Activated CD4-positive, alpha-beta memory T cell treated with anti-CD3 and anti-CD28 coated beads for 36 hours (primary cell): ENCODE measurements at regions not wholly inside any gene's neighbourhood (a gene's known extent, or its start where the extent isn't known, plus 50 kb on each side); places are given as distances from the start of the nearest gene placed in this dataset.
"Not testable (repeated sequence)": the region's sequence is repeated elsewhere in the genome, so short reads cannot be mapped to it uniquely, and the experiment has no call there.

ENCODE experiments used
- CTCF ChIA-PET: fragments of 350-600 bp; sonication (Branson Sonifier 250); formaldehyde crosslinking; loops from one replicate; lab custom pipeline; 2021; ENCODE audit warnings: antibody characterized with exemption, inconsistent platforms; lab: Charles Lee
- POLR2A ChIA-PET: fragments of 350-600 bp; sonication (Branson Sonifier 250); formaldehyde crosslinking; loops from one replicate; lab custom pipeline; 2021; ENCODE audit warnings: antibody characterized with exemption; lab: Charles Lee
- DNase-seq: peaks from one replicate; pipeline ENCODE4 v3.0.0-alpha.2; 2020
- H3K27ac Mint-ChIP-seq: one replicate; pipeline ENCODE4 v1.8.0; 2021; ENCODE audit warnings: mixed read lengths
- H3K27me3 Mint-ChIP-seq: one replicate; pipeline ENCODE4 v1.8.0; 2021; ENCODE audit warnings: mixed read lengths
- H3K36me3 Mint-ChIP-seq: one replicate; pipeline ENCODE4 v1.8.0; 2021; ENCODE audit warnings: mixed read lengths
- H3K4me1 Mint-ChIP-seq: one replicate; pipeline ENCODE4 v1.8.0; 2021; ENCODE audit warnings: low read depth, mixed read lengths
- H3K4me3 Mint-ChIP-seq: one replicate; pipeline ENCODE4 v1.8.0; 2021; ENCODE audit warnings: mild to moderate bottlenecking, mixed read lengths
- H3K9me3 Mint-ChIP-seq: one replicate; pipeline ENCODE4 v1.8.0; 2021; ENCODE audit warnings: mixed read lengths
- intact Hi-C: fragments of 100-400 bp; cut with micrococcal nuclease; formaldehyde crosslinking; loops from one replicate; pipeline ENCODE4 v1.15.1; 2023

GRCh38 chr7:91383905-91384274 lies 119.7 kb downstream of the FZD1 start:
- Mint-ChIP-seq H3K27me3 (no peaks in the 10 kb centered on the region), H3K36me3 (no peaks in the 10 kb centered on the region), H3K9me3 (no peaks in the 10 kb centered on the region), H3K4me3 (no peak overlapping the region), H3K27ac (no peak overlapping the region), H3K4me1 (no peaks in the 10 kb centered on the region)
- intact Hi-C loops, result no loop called here
- no peak for DNase-seq
- POLR2A ChIA-PET, result no interaction called here
- CTCF ChIA-PET, result no interaction called here

GRCh38 chr7:91394757-91395156 lies 130.5 kb downstream of the FZD1 start:
- DNase-seq, CTCF ChIA-PET: not testable (repeated sequence)

GRCh38 chr7:91395313-91395712 lies 131.1 kb downstream of the FZD1 start:
- H3K36me3 Mint-ChIP-seq, H3K27me3 Mint-ChIP-seq, H3K27ac Mint-ChIP-seq, intact Hi-C loops, H3K9me3 Mint-ChIP-seq, CTCF ChIA-PET, H3K4me1 Mint-ChIP-seq, H3K4me3 Mint-ChIP-seq, DNase-seq, POLR2A ChIA-PET: not testable (repeated sequence)

More at GRCh38 chr7:91394757-91395156, 130.5 kb downstream of the FZD1 start:
- H3K36me3 Mint-ChIP-seq, H3K9me3 Mint-ChIP-seq, intact Hi-C loops, H3K4me3 Mint-ChIP-seq, H3K4me1 Mint-ChIP-seq, POLR2A ChIA-PET, H3K27ac Mint-ChIP-seq, H3K27me3 Mint-ChIP-seq: not testable (repeated sequence)

GRCh38 chr7:91397096-91397495 lies 132.9 kb downstream of the FZD1 start:
- H3K9me3 Mint-ChIP-seq, result peaks cover 4% of the 10 kb centered on the region
- no peak overlapping the region for H3K27ac Mint-ChIP-seq
- H3K4me1 Mint-ChIP-seq, result no peaks in the 10 kb centered on the region
- DNase-seq, result no peak
- ChIA-PET CTCF (no interaction called here), POLR2A (no interaction called here)
- no peak overlapping the region for H3K4me3 Mint-ChIP-seq
- intact Hi-C loops, result no loop called here
- no peaks in the 10 kb centered on the region for H3K27me3 Mint-ChIP-seq
- no peaks in the 10 kb centered on the region for H3K36me3 Mint-ChIP-seq

GRCh38 chr7:91397612-91398011 lies 133.4 kb downstream of the FZD1 start:
- Mint-ChIP-seq H3K27ac (no peak overlapping the region), H3K36me3 (no peaks in the 10 kb centered on the region), H3K9me3 (peaks cover 4% of the 10 kb centered on the region), H3K4me1 (no peaks in the 10 kb centered on the region), H3K27me3 (no peaks in the 10 kb centered on the region), H3K4me3 (no peak overlapping the region)
- no peak for DNase-seq
- intact Hi-C loops, result no loop called here
- CTCF ChIA-PET, result no interaction called here
- POLR2A ChIA-PET, result no interaction called here

- H3K27ac Mint-ChIP-seq, result no peak overlapping the region
- POLR2A ChIA-PET, result no interaction called here
- no peaks in the 10 kb centered on the region for H3K36me3 Mint-ChIP-seq
- H3K4me1 Mint-ChIP-seq, result no peaks in the 10 kb centered on the region
- no peak for DNase-seq
- CTCF ChIA-PET, result no interaction called here
- H3K27me3 Mint-ChIP-seq, result no peaks in the 10 kb centered on the region
- intact Hi-C loops, result no loop called here
- H3K9me3 Mint-ChIP-seq, result peaks cover 4% of the 10 kb centered on the region
- no peak overlapping the region for H3K4me3 Mint-ChIP-seq
These were observed 134.1 kb downstream of the FZD1 start for GRCh38 chr7:91398341-91398740.

GRCh38 chr7:91405092-91405788 lies 141.0 kb downstream of the FZD1 start:
- intact Hi-C loops, result no loop called here
- no peak for DNase-seq
- Mint-ChIP-seq H3K4me1 (no peaks in the 10 kb centered on the region), H3K27me3 (no peaks in the 10 kb centered on the region), H3K36me3 (no peaks in the 10 kb centered on the region), H3K4me3 (no peak overlapping the region), H3K27ac (no peak overlapping the region), H3K9me3 (peaks cover 4% of the 10 kb centered on the region)
- POLR2A ChIA-PET, result no interaction called here
- CTCF ChIA-PET, result no interaction called here

GRCh38 chr7:91405873-91406272 lies 141.6 kb downstream of the FZD1 start:
- CTCF ChIA-PET, H3K4me1 Mint-ChIP-seq, H3K27me3 Mint-ChIP-seq, POLR2A ChIA-PET, H3K9me3 Mint-ChIP-seq, H3K27ac Mint-ChIP-seq, intact Hi-C loops, H3K4me3 Mint-ChIP-seq, DNase-seq, H3K36me3 Mint-ChIP-seq: not testable (repeated sequence)

- no peak for DNase-seq
- POLR2A ChIA-PET, result no interaction called here
- no peaks in the 10 kb centered on the region for H3K4me1 Mint-ChIP-seq
- H3K27me3 Mint-ChIP-seq, result no peaks in the 10 kb centered on the region
- H3K9me3 Mint-ChIP-seq, result no peaks in the 10 kb centered on the region
- CTCF ChIA-PET, result no interaction called here
- no peak overlapping the region for H3K4me3 Mint-ChIP-seq
- intact Hi-C loops, result no loop called here
- H3K36me3 Mint-ChIP-seq, result no peaks in the 10 kb centered on the region
- no peak overlapping the region for H3K27ac Mint-ChIP-seq
These were observed 143.7 kb downstream of the FZD1 start for GRCh38 chr7:91407942-91408341.

GRCh38 chr7:91408388-91409154 lies 144.3 kb downstream of the FZD1 start:
- CTCF ChIA-PET, result no interaction called here
- no peaks in the 10 kb centered on the region for H3K4me1 Mint-ChIP-seq
- H3K36me3 Mint-ChIP-seq, result no peaks in the 10 kb centered on the region
- H3K27ac Mint-ChIP-seq, result no peak overlapping the region
- no peak overlapping the region for H3K4me3 Mint-ChIP-seq
- no peaks in the 10 kb centered on the region for H3K27me3 Mint-ChIP-seq
- no peak for DNase-seq
- POLR2A ChIA-PET, result no interaction called here
- no peaks in the 10 kb centered on the region for H3K9me3 Mint-ChIP-seq
- intact Hi-C loops, result no loop called here

GRCh38 chr7:91411060-91411459 lies 146.8 kb downstream of the FZD1 start:
- POLR2A ChIA-PET, result no interaction called here
- Mint-ChIP-seq H3K36me3 (no peaks in the 10 kb centered on the region), H3K4me1 (no peaks in the 10 kb centered on the region), H3K27ac (no peak overlapping the region), H3K4me3 (no peak overlapping the region), H3K27me3 (no peaks in the 10 kb centered on the region), H3K9me3 (no peaks in the 10 kb centered on the region)
- intact Hi-C loops, result no loop called here
- DNase-seq, result no peak
- CTCF ChIA-PET, result no interaction called here

- Mint-ChIP-seq H3K27me3 (no peaks in the 10 kb centered on the region), H3K4me1 (no peaks in the 10 kb centered on the region), H3K9me3 (no peaks in the 10 kb centered on the region), H3K36me3 (no peaks in the 10 kb centered on the region), H3K4me3 (no peak overlapping the region), H3K27ac (no peak overlapping the region)
- DNase-seq, result no peak
- intact Hi-C loops, result no loop called here
- ChIA-PET POLR2A (no interaction called here), CTCF (no interaction called here)
These were observed 148.1 kb downstream of the FZD1 start for GRCh38 chr7:91412298-91412697.

- Mint-ChIP-seq H3K4me1 (no peaks in the 10 kb centered on the region), H3K27ac (no peak overlapping the region), H3K9me3 (no peaks in the 10 kb centered on the region), H3K36me3 (no peaks in the 10 kb centered on the region), H3K27me3 (no peaks in the 10 kb centered on the region), H3K4me3 (no peak overlapping the region)
- no peak for DNase-seq
- intact Hi-C loops, result no loop called here
- ChIA-PET POLR2A (no interaction called here), CTCF (no interaction called here)
These were observed 150.5 kb downstream of the FZD1 start for GRCh38 chr7:91414734-91415133.
